ENCODE measurements at regions not wholly inside any gene's neighbourhood (a gene's known extent, or its start where the extent isn't known, plus 50 kb on each side); places are given as distances from the start of the nearest gene placed in this dataset.
A peak's percentile ranks its signal among the peaks of the same experiment; 100 is the strongest.

DNA sequence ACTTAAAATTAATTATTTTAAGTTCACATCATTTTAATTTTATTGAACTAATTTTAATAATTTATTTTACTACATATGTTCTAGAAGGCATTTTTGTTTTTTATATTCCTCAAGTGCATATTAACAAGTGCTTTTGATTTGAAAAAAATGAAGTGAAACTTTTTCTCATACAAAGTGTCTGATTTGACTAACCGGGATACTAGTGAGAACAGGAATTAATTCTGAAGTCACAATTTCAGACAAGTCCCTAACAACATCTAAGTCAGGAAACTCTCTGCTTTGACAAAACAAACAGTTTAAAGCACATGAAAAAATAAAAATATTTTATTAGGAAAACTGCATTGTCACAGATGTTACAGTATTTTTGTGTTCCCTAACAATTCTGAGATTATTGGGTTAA, 1166.3 kb upstream of the CITED2 start:
- no peaks in the 10 kb centered on the region for H3K36me3 Mint-ChIP-seq (ENCODE audit: insufficient read depth, unreplicated experiment)
- H3K4me1 Mint-ChIP-seq (ENCODE audit: insufficient read depth, unreplicated experiment): peaks cover 22% of the 10 kb centered on the region
- TF ChIP-seq, protein P1, sequence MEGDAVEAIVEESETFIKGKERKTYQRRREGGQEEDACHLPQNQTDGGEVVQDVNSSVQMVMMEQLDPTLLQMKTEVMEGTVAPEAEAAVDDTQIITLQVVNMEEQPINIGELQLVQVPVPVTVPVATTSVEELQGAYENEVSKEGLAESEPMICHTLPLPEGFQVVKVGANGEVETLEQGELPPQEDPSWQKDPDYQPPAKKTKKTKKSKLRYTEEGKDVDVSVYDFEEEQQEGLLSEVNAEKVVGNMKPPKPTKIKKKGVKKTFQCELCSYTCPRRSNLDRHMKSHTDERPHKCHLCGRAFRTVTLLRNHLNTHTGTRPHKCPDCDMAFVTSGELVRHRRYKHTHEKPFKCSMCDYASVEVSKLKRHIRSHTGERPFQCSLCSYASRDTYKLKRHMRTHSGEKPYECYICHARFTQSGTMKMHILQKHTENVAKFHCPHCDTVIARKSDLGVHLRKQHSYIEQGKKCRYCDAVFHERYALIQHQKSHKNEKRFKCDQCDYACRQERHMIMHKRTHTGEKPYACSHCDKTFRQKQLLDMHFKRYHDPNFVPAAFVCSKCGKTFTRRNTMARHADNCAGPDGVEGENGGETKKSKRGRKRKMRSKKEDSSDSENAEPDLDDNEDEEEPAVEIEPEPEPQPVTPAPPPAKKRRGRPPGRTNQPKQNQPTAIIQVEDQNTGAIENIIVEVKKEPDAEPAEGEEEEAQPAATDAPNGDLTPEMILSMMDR (IDR thresholded peaks at IDR 0.05; ENCODE audit: unreplicated experiment): no peak
- H3K4me3 Mint-ChIP-seq (ENCODE audit: unreplicated experiment): no peak overlapping the region
- intact Hi-C loops (cut with micrococcal nuclease): no loop called here
- ChIA-PET POLR2A (no interaction called here), CTCF (no interaction called here)
- H3K27ac Mint-ChIP-seq (ENCODE audit: low read depth, unreplicated experiment): no peak overlapping the region
- no peaks in the 10 kb centered on the region for H3K27me3 Mint-ChIP-seq (ENCODE audit: insufficient read depth, unreplicated experiment)
- DNase-seq (ENCODE audit: unreplicated experiment): no peak
- BruUV-seq (replicated peaks): no TSS peak
- no peaks in the 10 kb centered on the region for H3K9me3 Mint-ChIP-seq (ENCODE audit: unreplicated experiment)

DNA sequence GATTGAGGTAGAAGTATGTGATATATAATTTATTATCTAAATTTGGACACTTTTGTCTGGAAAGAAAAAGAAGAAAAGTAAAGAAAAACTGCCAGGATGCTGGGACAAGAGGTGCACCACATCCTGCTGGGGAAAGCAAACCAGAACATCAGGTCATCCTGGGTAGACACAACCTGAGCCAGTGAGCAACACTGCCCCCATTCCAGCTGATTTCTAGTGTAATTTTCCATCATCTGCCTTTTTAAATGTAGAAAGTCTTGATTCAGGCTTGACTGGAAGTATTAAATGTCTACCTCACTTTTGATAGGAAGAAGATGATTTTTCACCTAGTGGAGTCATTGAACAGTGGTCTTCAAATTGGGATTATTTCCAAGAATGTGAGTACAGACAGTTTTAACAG, 1164.5 kb upstream of the CITED2 start:
- no peaks in the 10 kb centered on the region for H3K27me3 Mint-ChIP-seq (ENCODE audit: insufficient read depth, unreplicated experiment)
- no peak overlapping the region for H3K27ac Mint-ChIP-seq (ENCODE audit: low read depth, unreplicated experiment)
- no peak overlapping the region for H3K4me3 Mint-ChIP-seq (ENCODE audit: unreplicated experiment)
- ChIA-PET CTCF (no interaction called here), POLR2A (interaction anchor here (1.5 kb wide), 1 partner anchor 1164 kb away, joined by 5 read pairs; the partner anchor contains the start of gene CITED2)
- TF ChIP-seq, protein P1 (IDR thresholded peaks at IDR 0.05; ENCODE audit: unreplicated experiment): no peak
- DNase-seq (ENCODE audit: unreplicated experiment): no peak
- H3K36me3 Mint-ChIP-seq (ENCODE audit: insufficient read depth, unreplicated experiment): no peaks in the 10 kb centered on the region
- no TSS peak for BruUV-seq (replicated peaks)
- intact Hi-C loops (cut with micrococcal nuclease): no loop called here
- H3K4me1 Mint-ChIP-seq (ENCODE audit: insufficient read depth, unreplicated experiment): peaks cover 22% of the 10 kb centered on the region
- H3K9me3 Mint-ChIP-seq (ENCODE audit: unreplicated experiment): peaks cover 4% of the 10 kb centered on the region

DNA sequence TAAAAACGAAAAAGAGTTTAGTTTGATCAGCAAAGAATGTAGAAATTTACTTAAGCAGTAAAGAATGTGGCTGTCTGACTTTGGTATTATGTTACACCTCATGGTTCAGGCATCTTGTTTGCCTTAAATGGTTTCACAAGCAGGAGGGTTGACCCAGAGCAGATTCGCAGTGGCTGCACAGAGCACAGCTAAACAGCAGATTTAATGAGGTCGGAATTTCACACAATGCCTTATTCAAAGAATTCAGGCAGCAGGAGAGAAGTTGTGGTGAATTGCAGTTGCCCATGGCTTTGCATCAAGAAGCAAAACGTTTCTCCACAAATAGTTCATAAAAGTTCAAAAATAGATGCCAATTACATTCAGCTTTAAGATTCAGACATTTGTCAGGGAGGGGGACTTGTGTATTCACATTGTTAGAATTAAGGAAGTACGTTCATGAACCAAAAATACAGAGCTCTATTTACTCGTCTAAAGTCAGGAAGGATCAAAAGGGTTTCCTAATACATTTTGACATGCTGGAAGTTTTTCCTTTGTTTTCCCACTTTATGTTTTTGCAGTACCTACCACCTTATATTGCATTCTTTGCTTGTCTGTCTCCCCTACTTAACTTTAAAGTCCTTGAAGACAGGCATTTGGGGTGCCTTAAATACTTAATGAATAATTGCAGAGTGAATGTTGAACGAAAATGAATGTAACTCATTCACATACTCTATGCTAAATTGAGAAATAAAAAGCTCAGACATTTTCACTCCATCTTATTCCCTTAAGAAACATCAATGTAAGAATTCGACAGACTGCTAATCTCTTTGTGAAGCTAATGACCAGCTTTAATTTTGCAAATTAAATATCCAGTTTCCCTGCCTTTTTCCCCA, 1163.6 kb upstream of the CITED2 start:
- no TSS peak for BruUV-seq (replicated peaks)
- POLR2A ChIA-PET: interaction anchor here (1.0 to 1.6 kb wide), 3 partner anchors 9 to 1163 kb away, joined by 4 to 5 read pairs (median 5); partner anchors contain the start of gene CITED2
- Mint-ChIP-seq H3K27me3 (ENCODE audit: insufficient read depth, unreplicated experiment) (no peaks in the 10 kb centered on the region), H3K9me3 (ENCODE audit: unreplicated experiment) (peaks cover 7% of the 10 kb centered on the region), H3K36me3 (ENCODE audit: insufficient read depth, unreplicated experiment) (no peaks in the 10 kb centered on the region), H3K27ac (ENCODE audit: low read depth, unreplicated experiment) (peak overlapping the region; percentile 85), H3K4me3 (ENCODE audit: unreplicated experiment) (peak overlapping the region; percentile 36), H3K4me1 (ENCODE audit: insufficient read depth, unreplicated experiment) (peaks cover 21% of the 10 kb centered on the region)
- TF ChIP-seq, protein P1 (IDR thresholded peaks at IDR 0.05; ENCODE audit: unreplicated experiment): no peak
- CTCF ChIA-PET: interaction anchor here (0.6 kb wide), 1 partner anchor 1451 kb away, joined by 3 read pairs; no protein-coding TSS in a partner anchor
- DNase-seq (ENCODE audit: unreplicated experiment): peak; percentile 61
- intact Hi-C loops (cut with micrococcal nuclease): no loop called here

DNA sequence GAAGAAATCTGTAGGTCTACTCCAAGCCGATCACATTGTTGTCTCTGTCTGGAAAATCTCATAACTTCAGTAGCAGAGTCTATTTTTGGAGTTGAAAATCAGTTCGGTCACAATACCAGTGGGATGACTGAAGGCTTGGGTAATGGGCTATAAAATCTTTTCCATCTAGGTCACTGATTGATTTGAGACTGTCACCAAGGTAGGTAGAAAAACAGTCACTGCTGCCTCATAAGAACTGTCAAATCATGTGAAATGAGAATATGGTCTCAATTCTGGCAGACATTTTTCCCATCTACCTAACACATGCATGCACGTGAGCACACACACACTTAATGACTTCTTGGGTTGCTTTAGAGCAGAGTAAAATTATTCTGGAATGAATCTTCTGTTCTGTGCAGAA, 1162.8 kb upstream of the CITED2 start:
- ChIA-PET POLR2A (interaction anchor here (1.0 to 1.6 kb wide), 2 partner anchors 8 to 23 kb away, joined by 4 to 5 read pairs; no protein-coding TSS in a partner anchor), CTCF (no interaction called here)
- Mint-ChIP-seq H3K4me3 (ENCODE audit: unreplicated experiment) (no peak overlapping the region), H3K27me3 (ENCODE audit: insufficient read depth, unreplicated experiment) (no peaks in the 10 kb centered on the region), H3K4me1 (ENCODE audit: insufficient read depth, unreplicated experiment) (peaks cover 15% of the 10 kb centered on the region), H3K27ac (ENCODE audit: low read depth, unreplicated experiment) (peak overlapping the region; percentile 85), H3K9me3 (ENCODE audit: unreplicated experiment) (peaks cover 12% of the 10 kb centered on the region), H3K36me3 (ENCODE audit: insufficient read depth, unreplicated experiment) (no peaks in the 10 kb centered on the region)
- TF ChIP-seq, protein P1 (IDR thresholded peaks at IDR 0.05; ENCODE audit: unreplicated experiment): no peak
- no TSS peak for BruUV-seq (replicated peaks)
- intact Hi-C loops (cut with micrococcal nuclease): no loop called here
- no peak for DNase-seq (ENCODE audit: unreplicated experiment)

Data from MCF 10A (cell line).